HG03139 (cell line): ENCODE measurements at regions not wholly inside any gene's neighbourhood (a gene's known extent, or its start where the extent isn't known, plus 50 kb on each side); places are given as distances from the start of the nearest gene placed in this dataset.
"Not testable (repeated sequence)": the region's sequence is repeated elsewhere in the genome, so short reads cannot be mapped to it uniquely, and the experiment has no call there.

Experiments used
- ATAC-seq: cut with Tn5 transposase; IDR thresholded peaks from one replicate; pipeline ENCODE4 v1.9.1; 2021; ENCODE audit not compliant: unreplicated experiment

GRCh38 chr5:57915536-57915935 lies 432.9 kb upstream of the ACTBL2 start:
- ATAC-seq: no peak

GRCh38 chr5:57911438-57911837 lies 428.8 kb upstream of the ACTBL2 start:
- no peak for ATAC-seq

GRCh38 chr5:57906671-57907070 lies 424.1 kb upstream of the ACTBL2 start:
- ATAC-seq: no peak

- ATAC-seq: no peak
These were observed 420.8 kb upstream of the ACTBL2 start for GRCh38 chr5:57903458-57903857.

DNA sequence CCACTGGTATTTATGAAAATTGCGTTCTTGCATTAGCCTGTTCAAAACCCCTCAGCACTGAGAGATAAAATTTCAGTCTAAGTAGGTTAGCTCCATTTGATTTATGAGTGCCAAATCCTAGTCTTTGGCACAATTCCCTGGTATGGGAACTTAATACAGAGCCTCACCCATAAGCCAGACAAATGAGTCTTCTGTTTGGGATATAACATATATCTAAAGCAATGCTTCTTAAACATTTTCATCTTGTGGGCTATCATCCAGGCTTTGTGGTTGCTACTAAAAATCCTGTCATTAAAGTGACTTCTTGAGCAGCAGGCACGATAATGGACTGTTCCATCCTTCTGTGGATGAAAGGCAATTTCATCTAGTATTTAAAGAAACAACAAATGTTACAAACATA lies 419.5 kb upstream of the ACTBL2 start:
- no peak for ATAC-seq

- no peak for ATAC-seq
These were observed 417.9 kb upstream of the ACTBL2 start for GRCh38 chr5:57900381-57900944.

- no peak for ATAC-seq
These were observed 414.0 kb upstream of the ACTBL2 start for GRCh38 chr5:57896576-57896975.

DNA sequence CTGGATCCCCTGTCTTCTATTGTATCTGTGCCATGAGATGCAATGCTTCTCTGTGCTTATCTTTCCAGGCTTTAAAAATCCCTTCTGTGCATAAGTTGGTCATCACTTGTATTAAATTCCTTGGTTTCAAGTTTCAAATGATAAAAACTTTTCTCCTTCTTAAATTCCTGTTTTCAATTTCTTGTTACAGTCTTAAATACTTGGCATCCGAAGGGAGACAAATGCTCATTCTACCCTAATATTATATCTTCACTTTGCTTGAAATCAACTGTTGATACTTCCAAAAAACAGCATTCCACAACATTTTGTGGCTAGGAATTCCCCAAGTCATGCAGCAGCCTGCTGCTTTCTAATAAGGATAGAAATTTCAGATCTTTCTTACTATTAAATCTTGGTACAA lies 413.2 kb upstream of the ACTBL2 start:
- no peak for ATAC-seq

DNA sequence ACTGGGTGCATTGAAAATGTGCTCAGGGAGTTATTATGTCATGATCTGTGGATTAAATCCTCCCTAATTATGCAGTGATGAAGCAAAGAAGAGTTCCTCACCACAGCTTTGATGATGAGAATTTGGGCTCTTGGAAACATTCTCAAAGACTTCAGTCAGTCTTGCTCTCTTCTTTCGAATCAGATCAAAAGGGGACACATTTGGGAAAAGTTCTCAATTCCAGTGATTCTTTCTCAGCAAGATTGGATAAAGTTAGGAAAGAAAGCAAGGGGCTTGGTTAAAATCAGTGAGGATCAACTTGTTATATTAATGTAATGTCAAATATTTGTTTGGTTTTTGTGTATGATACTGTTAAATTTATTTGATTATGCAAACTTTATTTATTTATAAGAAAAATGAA lies 411.3 kb upstream of the ACTBL2 start:
- ATAC-seq: no peak

- no peak for ATAC-seq
These were observed 408.8 kb upstream of the ACTBL2 start for GRCh38 chr5:57891443-57891842.

- ATAC-seq: no peak
These were observed 406.9 kb upstream of the ACTBL2 start for GRCh38 chr5:57889558-57889957.

GRCh38 chr5:57887851-57888621 lies 405.4 kb upstream of the ACTBL2 start:
- no peak for ATAC-seq

- no peak for ATAC-seq
These were observed 401.9 kb upstream of the ACTBL2 start for GRCh38 chr5:57884346-57885102.

GRCh38 chr5:57880216-57880615 lies 397.6 kb upstream of the ACTBL2 start:
- no peak for ATAC-seq

DNA sequence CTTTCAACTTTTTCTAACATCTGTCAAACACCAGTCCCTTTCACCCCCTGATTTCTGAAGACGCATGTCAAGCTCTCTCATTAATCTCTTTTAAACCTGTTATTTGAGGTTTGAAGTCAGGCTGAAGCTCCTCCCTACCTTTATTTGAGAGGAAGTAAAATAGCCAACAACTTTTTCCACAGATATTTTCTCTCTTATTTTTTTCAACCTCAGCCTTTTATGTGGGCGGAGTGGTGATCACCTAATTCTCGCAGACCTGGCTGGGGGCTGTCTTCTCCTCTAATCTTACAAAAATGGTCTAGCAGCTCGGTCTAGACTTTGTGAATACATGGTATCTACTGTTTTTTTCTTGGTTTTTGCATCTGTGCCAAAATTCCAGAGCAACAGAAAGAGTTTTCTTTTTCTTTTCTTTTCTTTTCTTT lies 395.7 kb upstream of the ACTBL2 start:
- no peak for ATAC-seq

DNA sequence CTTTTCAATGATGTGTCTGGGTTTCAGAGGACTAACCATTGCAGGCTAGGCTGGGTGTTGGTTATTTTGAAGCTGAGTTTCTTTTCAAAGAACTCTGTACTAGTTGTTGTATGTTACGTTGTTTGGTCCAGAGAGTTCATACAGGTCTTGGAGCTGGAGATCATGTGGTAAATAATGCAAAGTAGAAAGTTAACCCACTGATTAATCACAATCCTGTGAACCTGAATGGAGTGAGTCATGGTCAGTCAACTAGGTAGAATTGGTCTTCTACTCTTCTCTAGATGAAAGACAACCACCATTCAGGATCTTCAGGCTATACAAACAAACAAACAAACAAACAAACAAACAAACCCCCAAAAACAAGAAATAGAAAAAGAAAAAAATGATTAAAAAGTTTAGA lies 388.9 kb upstream of the ACTBL2 start:
- ATAC-seq: no peak

GRCh38 chr5:57870267-57870666 lies 387.7 kb upstream of the ACTBL2 start:
- not testable (repeated sequence) for ATAC-seq

GRCh38 chr5:57863661-57864060 lies 381.1 kb upstream of the ACTBL2 start:
- ATAC-seq: no peak

- ATAC-seq: no peak
These were observed 380.3 kb upstream of the ACTBL2 start for GRCh38 chr5:57862942-57863341.

- ATAC-seq: no peak
These were observed 379.9 kb upstream of the ACTBL2 start for GRCh38 chr5:57862471-57862911.

GRCh38 chr5:57859626-57860025 lies 377.0 kb upstream of the ACTBL2 start:
- ATAC-seq: no peak

- ATAC-seq: no peak
These were observed 376.3 kb upstream of the ACTBL2 start for GRCh38 chr5:57858905-57859304.
